Thymus (tissue), 11 donors: ENCODE measurements at regions not wholly inside any gene's neighbourhood (a gene's known extent, or its start where the extent isn't known, plus 50 kb on each side); places are given as distances from the start of the nearest gene placed in this dataset.

Source experiments
- DNase-seq, 9 donors: peaks; one replicate each; pipeline ENCODE4 v3.0.0-alpha.2; 2013; ENCODE audit warnings: low spot score in 9 of 9, low read depth in 6 of 9, missing footprints in 1 of 9
- H3K27ac ChIP-seq, 2 donors: one replicate each; pipeline ENCODE4 v1.5.1; 2013; ENCODE audit warnings: control low read depth in 1 of 2, low read depth in 1 of 2, low read length in 1 of 2, mild to moderate bottlenecking in 1 of 2, moderate library complexity in 1 of 2
- H3K27me3 ChIP-seq, 2 donors: one replicate each; pipeline ENCODE4 v1.5.1; 2013; ENCODE audit warnings: low read length in 1 of 2; ENCODE audit not compliant: control insufficient read depth in 2 of 2, insufficient read depth in 1 of 2
- H3K36me3 ChIP-seq, 2 donors: one replicate each; pipeline ENCODE4 v1.5.1; 2013; ENCODE audit warnings: low read length in 1 of 2, mild to moderate bottlenecking in 1 of 2, moderate library complexity in 1 of 2; ENCODE audit not compliant: control insufficient read depth in 2 of 2, insufficient read depth in 2 of 2
- H3K4me1 ChIP-seq, 2 donors: one replicate each; pipeline ENCODE4 v1.5.1; 2013; ENCODE audit warnings: low read length in 2 of 2; ENCODE audit not compliant: control insufficient read depth in 2 of 2, insufficient read depth in 2 of 2
- H3K4me3 ChIP-seq, 2 donors: one replicate each; pipeline ENCODE4 v1.5.1; 2013; ENCODE audit warnings: low read length in 2 of 2, control low read depth in 1 of 2, mild to moderate bottlenecking in 1 of 2
- H3K9me3 ChIP-seq, 2 donors: one replicate each; pipeline ENCODE4 v1.5.1; 2013; ENCODE audit warnings: low read length in 1 of 2, mild to moderate bottlenecking in 1 of 2; ENCODE audit not compliant: control insufficient read depth in 2 of 2, insufficient read depth in 1 of 2
- WGBS: extraction: QIAGEN DNeasy Blood & Tissue Kit; methylation state at CpG from one replicate; pipeline ENCODE4 v1.1.7; 2013; 5-methylcytosine and 5-hydroxymethylcytosine counted together
- donor health status: healthy.

DNA sequence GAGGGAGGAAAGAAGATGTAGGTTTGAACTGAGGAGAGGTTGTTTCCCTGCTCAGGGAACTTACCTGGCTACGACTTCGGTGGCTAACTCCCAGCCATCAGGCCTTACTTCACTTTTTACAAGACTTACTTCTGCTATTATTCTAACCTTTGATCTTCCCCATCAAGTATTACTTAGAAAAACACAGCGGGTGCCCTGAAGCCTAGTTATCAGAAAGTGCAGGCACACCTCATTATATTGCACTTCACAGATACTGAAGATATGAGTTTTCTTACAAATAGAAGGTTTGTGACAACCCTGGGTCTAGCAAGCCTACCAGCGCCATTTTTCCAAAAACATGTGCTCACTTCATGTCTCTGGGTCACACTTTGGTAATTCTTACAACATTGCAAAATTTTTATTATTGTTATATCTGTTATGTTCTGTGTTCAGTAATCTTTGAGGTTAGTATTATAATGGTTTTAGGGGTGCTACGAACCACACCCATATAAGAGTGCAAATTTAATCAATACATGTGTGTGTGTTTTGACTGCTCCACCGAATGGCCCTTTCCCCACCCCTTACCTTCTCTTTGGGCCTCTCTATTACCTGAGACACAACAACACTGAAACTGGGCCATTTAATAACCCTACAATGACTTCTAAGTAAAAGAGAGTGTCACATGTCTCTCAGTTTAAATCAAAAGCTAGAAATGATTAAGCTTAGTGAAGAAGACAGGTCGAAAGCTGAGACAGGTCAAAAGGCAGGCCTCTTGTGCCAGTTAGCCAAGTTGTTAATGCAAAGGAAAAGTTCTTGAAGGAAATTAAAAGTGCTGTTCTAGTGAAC lies 2102.7 kb upstream of the WWC1 start:
- no peaks in the 10 kb centered on the region for H3K36me3 ChIP-seq
- no peak overlapping the region for H3K4me3 ChIP-seq
- H3K27me3 ChIP-seq = no peaks in the 10 kb centered on the region
- H3K4me1 ChIP-seq = no peaks in the 10 kb centered on the region
- WGBS = 91% methylated on average over 7 of the region's 7 CpGs
- H3K27ac ChIP-seq = no peak overlapping the region
- DNase-seq = no peak
- H3K9me3 ChIP-seq = no peaks in the 10 kb centered on the region

DNA sequence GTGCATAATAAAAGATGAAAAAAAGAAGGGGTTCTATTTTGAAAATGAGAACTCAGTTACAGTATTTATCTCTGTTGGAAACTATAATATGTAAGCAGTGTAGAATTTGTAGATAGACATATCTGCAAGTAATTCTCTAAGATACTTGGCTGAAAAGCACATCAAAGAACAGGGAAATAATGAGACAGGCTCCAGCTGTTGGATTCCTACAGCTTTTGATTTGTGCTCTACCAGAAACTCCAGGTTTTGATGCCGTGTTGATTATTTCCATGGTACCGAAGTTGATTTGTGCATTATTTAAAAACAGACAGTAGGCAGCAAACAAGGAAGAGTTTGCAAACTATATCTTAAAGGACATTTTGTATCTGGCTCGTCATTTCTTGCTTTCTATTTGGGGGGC lies 2098.7 kb upstream of the WWC1 start:
- no peak for DNase-seq
- H3K27me3 ChIP-seq = no peaks in the 10 kb centered on the region
- no peaks in the 10 kb centered on the region for H3K4me1 ChIP-seq
- H3K36me3 ChIP-seq = no peaks in the 10 kb centered on the region
- no peak overlapping the region for H3K4me3 ChIP-seq
- 59% methylated on average over 3 of the region's 3 CpGs for WGBS
- H3K9me3 ChIP-seq = no peaks in the 10 kb centered on the region
- H3K27ac ChIP-seq = no peak overlapping the region

DNA sequence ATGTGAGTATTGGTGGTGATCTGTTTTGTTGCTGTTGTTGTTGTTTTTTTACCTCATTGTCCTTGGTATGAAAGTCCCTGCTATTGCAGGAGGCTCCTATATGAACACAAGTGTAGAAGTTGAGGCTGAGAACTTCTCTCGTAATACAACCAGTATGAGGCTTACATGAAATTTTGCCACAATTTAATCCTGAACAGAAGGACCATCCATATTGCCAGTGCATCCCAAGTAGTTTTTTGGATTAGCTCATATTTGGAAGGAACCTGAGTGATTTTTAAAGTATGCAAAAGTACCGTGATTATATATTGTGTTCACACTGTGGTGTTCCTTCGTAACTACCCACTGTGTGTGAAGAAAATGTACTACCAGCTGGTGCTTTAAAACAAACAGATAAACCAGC lies 2095.5 kb upstream of the WWC1 start:
- 95% methylated on average over 3 of the region's 3 CpGs for WGBS
- Histone ChIP-seq H3K27ac (no peak overlapping the region), H3K4me1 (no peaks in the 10 kb centered on the region), H3K27me3 (no peaks in the 10 kb centered on the region), H3K9me3 (peaks cover 0 to 3% of the 10 kb centered on the region in 2 donors), H3K4me3 (no peak overlapping the region), H3K36me3 (no peaks in the 10 kb centered on the region)
- DNase-seq = no peak

DNA sequence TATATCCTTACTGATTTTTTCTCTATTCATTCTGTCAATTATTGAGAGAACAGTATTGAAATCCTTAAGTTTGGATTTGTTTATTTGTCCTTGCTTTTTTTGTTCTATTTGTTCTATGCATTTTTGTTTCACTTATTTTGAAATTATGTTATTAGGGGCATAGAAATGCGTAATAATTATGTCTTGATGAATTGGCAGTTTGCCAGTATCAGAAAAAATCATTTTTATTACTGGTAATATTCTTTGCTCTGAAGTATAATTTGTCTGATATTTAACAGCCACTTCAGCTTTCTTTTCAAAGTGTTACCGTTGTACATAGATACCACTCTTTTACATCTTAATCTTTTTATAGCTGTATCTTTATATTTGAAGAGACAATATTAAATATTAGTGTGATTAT lies 2090.9 kb upstream of the WWC1 start:
- DNase-seq = no peak
- no peak overlapping the region for H3K4me3 ChIP-seq
- WGBS = 89% methylated on average over 2 of the region's 2 CpGs
- H3K27me3 ChIP-seq = no peaks in the 10 kb centered on the region
- H3K9me3 ChIP-seq = peaks cover 0 to 3% of the 10 kb centered on the region in 2 donors
- H3K4me1 ChIP-seq = no peaks in the 10 kb centered on the region
- no peak overlapping the region for H3K27ac ChIP-seq
- H3K36me3 ChIP-seq = no peaks in the 10 kb centered on the region

DNA sequence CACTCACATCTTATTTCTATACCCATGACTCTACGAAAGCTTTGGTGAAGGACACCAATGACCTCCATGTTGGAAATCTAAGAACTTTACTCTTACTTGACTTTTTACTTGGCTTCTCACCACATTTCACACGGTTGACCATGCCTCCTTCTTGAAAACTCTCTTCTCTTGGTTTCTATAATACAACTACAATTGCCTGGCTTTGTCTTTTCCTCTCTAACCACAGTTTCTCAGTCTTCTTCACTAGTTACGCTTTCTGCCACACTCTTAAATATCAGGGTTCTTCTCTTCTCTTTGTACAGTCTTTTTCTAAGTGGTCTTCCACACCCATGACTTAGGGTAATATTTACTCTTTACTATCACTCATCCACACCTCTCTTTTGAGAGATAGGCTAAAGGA lies 2079.8 kb upstream of the WWC1 start:
- 91% methylated on average over 3 of the region's 3 CpGs for WGBS
- Histone ChIP-seq H3K27me3 (no peaks in the 10 kb centered on the region), H3K36me3 (no peaks in the 10 kb centered on the region), H3K4me3 (no peak overlapping the region), H3K9me3 (peaks cover 0 to 6% of the 10 kb centered on the region in 2 donors), H3K4me1 (no peaks in the 10 kb centered on the region), H3K27ac (no peak overlapping the region)
- no peak for DNase-seq

DNA sequence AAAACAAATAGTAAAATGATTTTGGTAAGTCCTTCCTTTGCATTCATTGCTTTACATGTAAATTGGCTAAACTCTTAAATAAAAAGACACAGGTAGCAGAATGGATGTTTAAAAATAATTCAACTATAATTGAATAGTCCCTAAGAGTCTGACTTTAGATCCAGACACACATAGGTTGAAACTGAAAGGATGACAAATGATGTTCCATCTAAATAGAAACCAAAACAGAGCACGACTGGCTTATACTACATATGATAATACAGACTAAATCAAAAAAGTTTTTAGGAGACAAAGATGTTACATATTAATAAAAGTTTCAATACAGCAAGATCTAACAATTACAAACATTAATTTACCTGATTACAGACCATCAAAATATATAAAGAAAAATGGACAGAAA lies 2055.1 kb upstream of the WWC1 start:
- H3K36me3 ChIP-seq = no peaks in the 10 kb centered on the region
- no peak overlapping the region for H3K4me3 ChIP-seq
- H3K27ac ChIP-seq = no peak overlapping the region
- H3K4me1 ChIP-seq = no peaks in the 10 kb centered on the region
- DNase-seq = no peak
- H3K9me3 ChIP-seq = no peaks in the 10 kb centered on the region
- WGBS = 82% methylated on average over 1 of the region's 1 CpG
- H3K27me3 ChIP-seq = no peaks in the 10 kb centered on the region

DNA sequence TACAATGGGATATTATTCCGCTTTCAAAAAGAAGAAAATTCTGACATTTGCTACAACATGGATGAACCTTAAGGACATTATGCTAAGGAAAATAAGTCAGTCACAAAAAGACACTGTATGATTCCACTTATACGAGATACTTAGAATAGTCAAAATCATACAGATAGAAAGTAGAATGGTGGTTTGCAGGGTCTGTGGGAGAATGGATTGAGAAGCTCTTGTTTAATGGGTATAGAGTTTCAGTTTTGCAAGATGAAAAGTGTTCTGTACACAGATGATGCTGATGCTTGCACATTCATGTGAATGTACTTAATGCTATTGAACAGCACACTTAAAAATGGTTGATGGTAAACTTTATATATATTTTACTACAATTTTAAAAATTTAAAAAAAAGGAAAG lies 2050.7 kb upstream of the WWC1 start:
- DNase-seq = no peak
- peaks cover 0 to 3% of the 10 kb centered on the region in 2 donors for H3K9me3 ChIP-seq
- H3K4me3 ChIP-seq = no peak overlapping the region
- H3K36me3 ChIP-seq = no peaks in the 10 kb centered on the region
- H3K27me3 ChIP-seq = no peaks in the 10 kb centered on the region
- no peak overlapping the region for H3K27ac ChIP-seq
- no peaks in the 10 kb centered on the region for H3K4me1 ChIP-seq
- WGBS = 94% methylated on average over 2 of the region's 2 CpGs

DNA sequence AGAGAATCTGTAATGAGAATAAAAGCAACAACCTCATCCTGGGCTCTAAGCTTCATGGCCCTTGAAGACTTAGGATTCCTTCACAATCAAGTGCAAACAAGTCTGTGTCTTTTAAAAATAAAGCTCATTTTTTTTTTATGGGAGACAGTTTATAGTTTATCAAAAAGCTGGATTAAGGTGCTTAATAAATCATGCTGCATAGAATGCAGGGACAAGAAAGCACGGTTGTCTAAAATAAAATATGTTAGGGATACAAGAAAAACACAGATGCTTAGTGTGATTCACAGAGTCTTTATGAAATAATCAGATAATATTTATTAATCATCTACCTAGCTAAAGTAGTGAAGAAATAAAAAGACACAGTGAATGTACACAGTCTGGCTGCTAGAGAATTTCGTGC lies 2045.9 kb upstream of the WWC1 start:
- Histone ChIP-seq H3K9me3 (peaks cover 0 to 3% of the 10 kb centered on the region in 2 donors), H3K36me3 (no peaks in the 10 kb centered on the region), H3K27ac (no peak overlapping the region), H3K4me3 (no peak overlapping the region), H3K27me3 (no peaks in the 10 kb centered on the region), H3K4me1 (no peaks in the 10 kb centered on the region)
- 89% methylated on average over 2 of the region's 2 CpGs for WGBS
- no peak for DNase-seq

DNA sequence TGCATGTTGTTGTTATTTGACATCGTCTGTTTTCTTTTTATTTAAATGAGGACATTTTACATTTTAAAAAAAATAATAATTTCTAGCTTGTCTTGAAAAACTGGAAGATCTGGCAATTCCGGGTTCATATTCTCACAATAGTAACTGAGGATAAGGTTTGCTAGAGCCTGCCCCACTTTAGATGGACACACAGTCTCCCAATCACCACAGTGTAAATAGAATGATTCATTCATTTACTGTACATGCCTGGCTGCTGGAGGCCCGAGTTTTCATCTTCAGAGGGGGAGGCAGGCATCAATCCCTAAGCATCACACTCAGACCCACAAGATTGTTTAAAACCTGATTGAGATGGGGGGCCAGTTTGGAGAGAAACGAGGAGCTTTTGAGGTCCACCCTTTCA lies 2039.7 kb upstream of the WWC1 start:
- H3K27ac ChIP-seq = no peak overlapping the region
- WGBS = 85% methylated on average over 4 of the region's 4 CpGs

More for the DNA sequence above, 2039.7 kb upstream of the WWC1 start:
- H3K36me3 ChIP-seq = no peaks in the 10 kb centered on the region
- no peak overlapping the region for H3K4me3 ChIP-seq
- no peaks in the 10 kb centered on the region for H3K4me1 ChIP-seq
- H3K27me3 ChIP-seq = no peaks in the 10 kb centered on the region
- no peaks in the 10 kb centered on the region for H3K9me3 ChIP-seq
- no peak for DNase-seq
